DMS53 (cell line): ENCODE measurements at regions not wholly inside any gene's neighbourhood (a gene's known extent, or its start where the extent isn't known, plus 50 kb on each side); places are given as distances from the start of the nearest gene placed in this dataset.
"Not testable (repeated sequence)": the region's sequence is repeated elsewhere in the genome, so short reads cannot be mapped to it uniquely, and the experiment has no call there.

Experiments
- DNase-seq: peaks from one replicate; lab custom pipeline; 2025; lab: John Stamatoyannopoulos, UW

DNA sequence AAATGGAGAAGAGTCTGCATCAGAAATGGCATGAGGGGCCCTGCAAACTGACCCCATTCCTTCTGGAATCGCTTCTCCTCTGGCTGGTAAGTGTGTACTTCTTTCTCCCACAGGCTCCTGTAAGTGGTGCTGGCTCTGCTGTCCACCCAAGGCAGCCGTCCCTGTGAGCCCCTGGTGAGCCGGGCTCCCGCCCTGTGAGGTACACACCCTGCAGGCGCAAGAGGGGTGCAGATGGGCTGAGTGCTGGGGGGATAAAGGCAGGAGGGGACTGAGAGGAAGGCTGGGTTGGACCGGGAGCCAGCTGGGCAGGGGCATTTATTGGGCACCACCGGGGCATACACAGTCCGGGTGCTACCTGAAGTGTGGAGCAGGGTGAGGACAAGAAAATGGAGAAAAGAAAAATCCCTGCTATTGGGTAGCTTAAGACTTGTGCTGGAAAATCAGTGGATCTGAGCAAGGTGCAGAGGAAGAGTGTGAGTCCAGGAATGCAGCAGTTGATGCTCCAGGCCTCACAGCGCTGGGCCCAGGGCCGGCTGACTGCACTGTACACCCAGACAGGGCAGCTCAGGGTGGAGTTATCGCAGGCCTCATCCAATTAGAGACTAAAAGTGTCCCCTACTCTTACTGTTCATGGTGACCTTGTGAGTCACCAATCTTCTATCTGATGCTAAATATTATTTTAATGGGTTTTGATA lies 455.1 kb upstream of the B3GAT1 start:
- DNase-seq = no peak

DNA sequence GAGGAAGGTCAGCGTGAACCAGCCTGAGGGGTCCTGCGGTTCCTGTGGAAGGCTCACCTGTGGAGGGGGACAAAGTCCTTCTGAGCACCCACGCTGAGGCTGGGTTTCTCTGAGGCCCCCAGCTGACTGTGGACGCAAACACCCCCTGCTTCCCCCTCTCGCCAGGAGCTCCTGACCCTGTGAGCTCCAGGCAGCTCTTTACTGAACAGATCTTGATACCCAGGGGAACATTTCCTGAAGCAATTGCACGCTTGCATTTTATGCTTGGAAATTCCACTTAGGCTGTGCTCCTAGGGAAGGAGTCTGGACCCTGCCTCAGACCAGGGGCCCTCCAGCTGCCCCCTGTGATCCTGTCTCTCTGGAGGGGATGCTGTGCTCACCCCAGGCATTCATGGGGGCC lies 454.2 kb upstream of the B3GAT1 start:
- no peak for DNase-seq

- no peak for DNase-seq
These were observed 452.9 kb upstream of the B3GAT1 start for GRCh38 chr11:134864968-134865305.

DNA sequence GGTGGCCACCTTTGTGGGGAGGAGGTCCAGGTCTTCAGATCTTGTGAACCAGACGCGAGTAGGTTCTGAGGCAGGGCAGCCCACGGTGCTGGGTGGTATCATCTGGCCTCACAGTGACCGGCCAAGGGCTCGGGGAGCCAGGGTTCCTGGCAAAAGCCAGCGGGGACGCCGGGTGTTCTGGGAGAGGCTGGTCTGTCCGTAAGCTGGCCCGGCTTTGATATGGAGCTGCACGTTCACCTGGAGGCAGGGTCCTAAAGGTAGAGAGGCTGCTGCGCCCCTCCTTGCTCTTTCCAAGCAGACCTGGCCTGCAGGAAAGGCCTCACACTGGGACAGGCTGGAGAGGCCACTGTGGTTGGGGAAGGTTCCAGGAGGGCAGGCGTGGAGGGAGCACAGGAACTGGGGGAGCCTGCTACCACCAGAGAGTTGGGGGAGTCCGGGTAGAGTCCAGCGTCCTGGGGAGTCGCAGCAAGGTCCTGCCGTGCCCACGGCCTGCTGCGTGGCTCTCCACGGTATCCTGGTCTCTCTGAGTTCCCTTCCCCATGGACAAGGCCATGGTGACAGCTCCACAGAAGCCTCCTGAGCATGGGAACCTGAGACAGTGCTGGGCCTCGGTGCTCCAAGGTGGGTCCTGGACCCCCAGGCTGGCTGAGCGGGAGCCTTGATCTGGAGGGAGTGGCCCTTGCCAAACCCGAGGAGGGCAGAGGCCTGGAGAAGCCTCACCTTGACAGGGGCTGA lies 452.4 kb upstream of the B3GAT1 start:
- no peak for DNase-seq

- DNase-seq = peak; percentile 88
These were observed 451.3 kb upstream of the B3GAT1 start for GRCh38 chr11:134863294-134863693.

DNA sequence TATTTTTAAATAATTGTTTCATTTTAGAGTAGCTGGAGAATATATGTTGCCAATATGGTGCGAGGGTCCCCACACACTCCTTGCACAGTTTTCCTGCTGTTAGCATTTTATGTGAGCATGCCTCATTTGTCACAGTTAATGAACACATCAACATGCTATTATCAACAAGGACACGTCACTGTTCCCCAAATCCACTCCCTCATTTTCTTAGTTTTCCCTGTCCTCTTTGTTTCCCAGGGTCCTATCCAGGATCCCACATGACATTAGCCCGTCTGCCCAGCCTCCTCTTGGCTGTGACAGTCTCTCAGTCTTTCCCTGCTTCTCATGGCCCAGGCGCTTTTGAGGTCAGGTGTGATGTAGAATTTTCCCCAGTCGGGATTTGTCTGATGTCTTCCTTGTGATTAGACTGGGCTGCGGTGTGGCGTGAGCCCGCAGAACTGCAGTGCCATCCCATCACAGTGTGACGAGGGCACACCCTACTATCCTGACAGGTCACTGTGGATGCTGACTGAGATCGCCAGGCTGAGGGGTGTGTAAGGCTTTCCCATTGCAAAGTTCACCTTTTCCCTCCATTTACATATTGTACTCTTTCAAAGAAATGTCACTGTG lies 450.6 kb upstream of the B3GAT1 start:
- DNase-seq = peak; percentile 48

DNA sequence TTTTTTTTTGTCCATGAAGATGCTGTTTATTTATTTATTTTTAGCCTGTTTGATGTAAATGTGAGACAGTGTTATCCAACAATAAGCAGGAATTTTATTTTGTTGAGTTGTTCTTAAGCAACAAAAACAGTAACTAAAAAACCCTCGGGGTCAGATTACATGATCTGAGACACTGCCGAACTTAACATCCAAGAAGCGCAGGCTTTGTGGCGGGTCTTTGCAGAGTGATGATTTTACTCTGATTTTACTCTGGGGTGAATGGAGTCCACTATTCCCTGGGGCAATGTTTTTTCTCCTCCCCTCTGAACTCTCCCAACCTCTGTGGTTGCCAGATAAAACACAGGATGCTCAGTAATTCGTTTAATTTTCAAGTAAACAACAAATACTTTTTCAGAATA lies 450.1 kb upstream of the B3GAT1 start:
- DNase-seq = no peak

GRCh38 chr11:134861490-134862104 lies 449.6 kb upstream of the B3GAT1 start:
- no peak for DNase-seq

DNA sequence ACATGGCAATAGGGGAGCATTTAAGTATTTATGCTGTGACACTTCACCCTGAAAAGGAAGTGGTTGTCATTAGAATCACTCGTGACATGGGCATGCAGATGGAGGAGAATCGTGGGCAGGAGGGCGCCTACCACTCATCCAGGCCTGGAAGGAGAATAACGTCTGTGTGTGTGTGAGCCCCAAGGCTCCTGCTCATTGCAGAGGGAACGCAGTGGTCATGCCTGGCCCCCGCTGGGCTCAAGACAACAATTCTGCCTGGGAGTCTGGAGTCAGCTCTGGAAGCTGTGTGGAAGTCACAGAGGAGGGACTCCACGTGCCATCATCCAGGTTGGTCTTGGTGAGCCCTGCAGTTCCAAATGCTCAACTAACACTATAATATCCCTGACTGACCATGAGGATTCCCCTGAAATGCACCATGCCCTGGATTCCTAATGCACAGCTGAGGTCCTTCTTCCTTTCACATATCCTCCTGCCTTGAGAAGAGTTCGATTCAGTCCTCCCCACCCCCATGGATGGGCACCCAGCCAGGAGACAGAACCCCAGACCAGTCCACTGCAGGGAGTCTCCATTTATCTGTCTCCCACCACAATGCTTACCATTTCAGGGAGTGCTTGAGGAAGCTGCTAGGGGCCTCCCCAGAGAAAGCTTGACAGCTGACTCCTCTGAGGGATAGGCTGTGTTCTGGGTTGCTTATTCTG lies 446.9 kb upstream of the B3GAT1 start:
- DNase-seq = no peak

DNA sequence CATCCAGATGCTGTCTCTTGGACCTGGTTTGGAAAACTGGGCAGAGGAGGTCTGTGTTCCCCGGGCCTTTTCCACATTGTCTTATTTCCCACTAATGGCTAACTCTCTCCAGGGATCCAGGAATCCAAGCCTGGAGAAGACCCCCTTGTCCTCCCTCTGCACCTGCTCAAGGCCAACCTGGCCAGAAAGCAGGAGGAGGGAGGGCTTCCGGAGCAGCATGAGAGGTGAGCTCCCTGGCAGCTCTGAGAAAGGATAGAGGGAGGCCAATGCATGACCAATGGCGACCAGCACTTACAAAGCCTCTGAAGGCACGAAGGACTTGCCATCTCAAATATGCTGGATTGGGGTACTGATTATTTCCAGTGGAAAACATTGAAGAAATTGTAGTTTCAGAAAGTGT lies 445.0 kb upstream of the B3GAT1 start:
- DNase-seq = no peak

- DNase-seq = no peak
These were observed 444.3 kb upstream of the B3GAT1 start for GRCh38 chr11:134856056-134856971.

DNA sequence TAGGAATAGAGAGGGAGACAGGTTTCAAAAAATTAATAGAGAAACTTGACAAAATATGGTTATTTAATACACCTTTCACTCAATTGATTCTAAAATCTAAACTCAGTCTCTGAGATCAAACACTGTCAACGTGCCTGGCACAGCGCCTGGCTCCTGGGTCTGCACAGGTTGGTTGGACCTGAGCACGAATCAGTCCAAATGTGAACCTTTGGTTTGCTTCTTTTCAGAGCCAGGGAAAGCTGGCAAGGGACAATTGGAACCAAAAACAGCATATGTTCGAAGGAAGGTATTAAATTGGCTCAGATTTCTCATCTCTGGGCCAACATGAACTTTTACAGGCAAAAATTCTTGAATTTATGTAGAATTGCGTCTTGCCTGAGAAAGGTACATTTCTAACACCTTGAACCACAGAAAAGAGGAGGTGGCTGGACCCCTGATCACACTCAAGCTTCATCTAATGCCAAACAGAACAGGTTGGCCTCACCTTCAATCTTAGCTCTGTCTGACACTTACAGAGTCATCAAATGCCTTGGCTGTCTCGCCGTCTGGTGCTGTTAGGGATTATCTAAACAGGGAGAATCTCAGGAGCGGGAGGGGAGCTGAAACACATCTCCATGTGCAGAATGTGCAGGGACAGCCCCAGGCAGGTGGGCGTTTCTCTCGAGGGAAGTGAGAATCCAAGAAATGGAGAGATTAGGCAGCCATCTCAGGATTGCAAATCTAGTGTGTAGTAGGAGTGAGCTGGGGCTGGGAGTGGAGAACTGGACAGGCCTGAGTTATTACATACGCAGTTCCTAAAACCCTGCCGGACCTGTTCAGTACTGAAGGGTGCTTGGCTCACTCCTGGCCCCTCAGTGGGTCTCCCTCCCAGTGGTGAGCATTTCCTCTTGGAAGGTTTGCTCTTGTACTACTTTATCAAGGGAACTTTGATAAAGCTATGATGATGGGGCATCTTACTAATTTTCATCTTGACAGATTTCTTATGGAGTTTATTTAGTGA lies 442.2 kb upstream of the B3GAT1 start:
- DNase-seq = no peak

- DNase-seq = not testable (repeated sequence)
These were observed 439.6 kb upstream of the B3GAT1 start for GRCh38 chr11:134851503-134852224.

DNA sequence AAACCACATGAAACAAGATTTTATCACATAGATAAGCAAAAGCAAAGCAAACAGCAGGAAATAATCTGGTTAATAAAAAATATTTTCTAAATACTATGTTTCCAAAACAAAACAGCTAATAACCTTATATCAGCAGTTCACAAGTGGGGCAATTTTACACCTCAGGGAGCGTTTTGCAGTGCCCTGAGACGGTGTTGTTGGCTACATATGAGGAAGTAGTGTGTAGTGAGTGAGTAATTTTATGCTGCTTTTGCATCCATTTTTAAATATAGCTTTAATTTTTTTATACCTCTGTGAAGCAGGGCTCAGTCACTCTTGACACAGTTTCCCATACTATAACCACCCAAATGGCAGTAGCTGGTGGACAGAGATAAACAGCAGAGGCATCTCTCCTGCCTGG lies 438.5 kb upstream of the B3GAT1 start:
- DNase-seq = no peak

DNA sequence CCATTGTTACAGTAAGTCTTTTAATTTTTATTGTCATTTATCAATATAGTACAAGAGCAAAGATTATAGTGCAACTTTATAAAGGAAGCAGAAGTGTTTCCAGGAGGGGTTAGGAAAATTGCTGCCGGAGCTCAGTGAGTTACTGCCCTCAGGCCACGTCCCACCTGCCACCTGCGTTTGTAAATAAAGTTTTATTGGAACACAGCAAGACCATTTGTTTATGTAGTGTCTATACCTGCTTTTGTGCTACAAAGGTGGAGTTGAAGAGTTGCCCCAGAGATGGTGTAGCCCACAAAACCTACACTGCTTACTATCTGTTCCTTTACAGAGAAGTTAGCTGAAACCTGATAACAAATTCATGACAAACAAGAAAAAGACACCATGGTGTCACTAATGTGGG lies 437.8 kb upstream of the B3GAT1 start:
- DNase-seq = no peak

DNA sequence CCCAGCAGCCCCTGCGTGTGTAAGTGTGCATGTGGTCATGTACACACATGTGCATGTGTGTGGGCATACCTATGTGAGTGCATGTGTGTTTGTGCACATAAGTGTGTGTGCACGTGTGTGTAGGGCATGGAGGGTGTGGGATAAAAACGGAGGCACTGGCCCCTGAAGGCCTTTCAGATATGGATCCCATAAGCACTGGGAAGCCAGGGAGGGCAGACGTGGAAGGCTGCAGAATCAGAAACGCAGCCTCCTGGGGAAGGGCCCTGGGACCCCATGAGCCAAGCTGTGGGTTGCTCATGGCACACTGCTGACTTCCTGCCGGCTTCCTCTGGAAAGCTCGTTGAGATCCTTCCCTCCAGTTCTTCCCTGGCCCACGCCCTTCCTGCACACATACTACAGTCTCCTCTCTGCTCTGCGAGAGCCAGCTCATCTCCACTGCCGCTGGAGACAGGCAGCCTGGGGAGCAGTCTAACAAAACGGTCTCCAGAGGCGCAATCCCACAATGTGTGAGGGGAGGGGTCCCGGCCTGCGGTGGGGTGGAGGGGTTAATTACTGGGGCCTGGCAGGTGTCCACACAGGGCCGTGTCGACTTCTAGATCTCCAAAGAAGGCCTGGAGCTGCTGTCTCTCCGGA lies 435.2 kb upstream of the B3GAT1 start:
- peak; percentile 11 for DNase-seq

GRCh38 chr11:134846328-134847082 lies 434.5 kb upstream of the B3GAT1 start:
- DNase-seq = no peak
